HG03520 (cell line): ENCODE measurements at regions not wholly inside any gene's neighbourhood (a gene's known extent, or its start where the extent isn't known, plus 50 kb on each side); places are given as distances from the start of the nearest gene placed in this dataset.
"Not testable (repeated sequence)": the region's sequence is repeated elsewhere in the genome, so short reads cannot be mapped to it uniquely, and the experiment has no call there.

Experiments
- ATAC-seq: cut with Tn5 transposase; IDR thresholded peaks from one replicate; pipeline ENCODE4 v1.9.1; 2021; ENCODE audit warnings: mild to moderate bottlenecking, moderate library complexity; ENCODE audit not compliant: unreplicated experiment

DNA sequence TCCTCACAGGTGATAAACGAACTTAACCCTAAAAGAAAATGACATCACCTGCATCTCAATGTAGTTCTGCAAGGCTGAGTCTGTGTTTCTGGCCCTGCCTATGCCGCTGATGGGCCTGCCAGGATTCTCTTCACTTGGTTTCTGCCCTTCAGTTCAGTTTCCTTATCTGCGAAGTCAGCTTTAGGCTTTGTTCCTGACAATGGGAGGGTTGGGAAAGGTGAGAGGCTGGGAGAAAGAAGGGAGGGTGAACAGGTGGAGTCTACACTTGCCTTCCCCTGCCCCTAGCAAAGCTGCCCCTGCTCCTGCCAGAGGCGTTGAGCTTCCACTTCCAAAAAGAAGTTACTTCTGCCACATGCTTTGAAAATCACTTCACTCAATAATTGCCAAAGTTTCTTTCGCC, 124.0 kb upstream of the APCDD1 start:
- ATAC-seq = no peak

DNA sequence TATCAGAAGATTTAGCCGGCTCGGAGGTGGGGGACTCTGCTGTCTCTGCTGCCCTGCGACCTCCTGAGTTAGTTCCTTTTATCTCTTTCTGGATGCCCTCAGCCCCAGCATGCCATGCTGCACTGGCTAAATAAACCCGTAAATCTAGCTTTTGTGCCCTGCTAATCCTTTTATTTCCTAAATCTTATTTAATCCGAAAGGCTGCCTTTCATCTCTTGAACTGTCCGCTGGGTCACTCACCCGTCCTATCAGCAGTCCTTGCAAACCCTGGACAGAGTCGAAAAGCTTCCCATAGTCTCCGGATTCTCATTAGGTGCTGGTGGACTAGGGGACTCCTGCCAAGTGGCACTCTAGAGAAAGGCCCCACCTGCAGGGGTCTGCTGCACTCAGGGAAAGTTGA, 122.0 kb upstream of the APCDD1 start:
- ATAC-seq = no peak

DNA sequence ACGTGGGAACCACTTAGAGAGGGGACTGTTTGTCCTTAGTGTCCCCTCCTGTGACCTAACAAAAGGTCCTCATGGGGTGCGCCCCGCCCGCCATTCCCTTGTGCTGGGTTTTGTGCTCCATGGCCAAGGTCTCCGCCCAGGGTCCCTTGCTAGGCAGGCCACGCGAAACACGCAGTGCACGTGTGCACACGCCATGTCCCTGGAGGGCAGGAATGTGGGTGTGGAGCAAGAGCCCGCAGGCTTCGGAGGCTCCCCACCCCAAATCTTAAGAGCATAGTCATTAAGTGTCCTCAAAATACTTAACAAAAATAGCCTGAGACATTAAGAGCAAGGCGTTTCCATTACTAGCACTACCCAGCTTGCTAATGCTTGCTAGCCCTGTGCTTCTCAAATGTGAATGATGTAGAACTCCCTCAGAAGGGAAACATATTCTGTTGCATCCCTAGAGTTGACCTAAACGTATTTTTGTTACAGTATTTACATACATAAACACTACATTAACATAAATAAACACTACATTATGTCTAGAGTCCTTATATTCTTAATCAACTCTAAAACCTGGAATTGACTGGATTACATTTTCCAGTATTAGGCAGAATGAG, 117.6 kb upstream of the APCDD1 start:
- ATAC-seq = no peak

DNA sequence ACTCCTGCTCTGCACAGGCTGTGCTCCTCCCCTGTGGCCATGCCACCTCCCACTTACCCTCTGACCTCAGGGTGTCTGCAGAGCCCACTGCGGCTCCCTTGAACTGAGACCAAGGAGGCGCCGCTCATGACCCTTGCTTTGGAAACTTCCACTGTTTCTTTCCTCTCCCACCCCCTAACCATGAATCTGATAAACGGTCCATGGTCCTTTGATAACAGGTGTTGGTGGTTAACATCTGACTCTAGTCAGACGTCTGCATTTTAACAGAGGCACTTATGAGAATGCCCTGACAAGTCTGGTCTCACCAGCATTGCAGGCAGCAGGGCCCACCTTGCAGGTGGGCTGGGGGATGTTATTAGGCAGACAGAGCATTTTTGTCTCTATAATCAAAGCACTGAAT, 113.6 kb upstream of the APCDD1 start:
- no peak for ATAC-seq

DNA sequence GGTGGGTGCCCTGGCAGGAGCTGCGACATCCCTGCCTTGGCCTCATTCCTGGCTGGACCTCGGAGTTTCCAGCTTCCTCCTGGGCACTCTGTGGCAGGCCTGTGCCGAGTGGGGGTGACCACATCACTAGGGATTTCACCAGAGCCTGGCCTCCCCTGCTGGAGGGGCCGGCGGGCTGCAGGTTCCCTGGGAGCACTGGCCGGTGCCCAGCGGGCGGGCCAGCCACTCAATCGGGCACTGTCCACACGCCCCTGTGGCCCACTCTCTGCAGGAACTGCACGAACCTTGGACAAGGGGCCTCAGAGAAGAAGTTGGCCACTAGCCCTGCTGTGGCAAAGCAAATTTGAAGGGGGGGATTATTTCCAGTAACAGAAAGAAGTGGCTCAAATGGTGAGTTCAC, 110.7 kb upstream of the APCDD1 start:
- ATAC-seq = no peak

DNA sequence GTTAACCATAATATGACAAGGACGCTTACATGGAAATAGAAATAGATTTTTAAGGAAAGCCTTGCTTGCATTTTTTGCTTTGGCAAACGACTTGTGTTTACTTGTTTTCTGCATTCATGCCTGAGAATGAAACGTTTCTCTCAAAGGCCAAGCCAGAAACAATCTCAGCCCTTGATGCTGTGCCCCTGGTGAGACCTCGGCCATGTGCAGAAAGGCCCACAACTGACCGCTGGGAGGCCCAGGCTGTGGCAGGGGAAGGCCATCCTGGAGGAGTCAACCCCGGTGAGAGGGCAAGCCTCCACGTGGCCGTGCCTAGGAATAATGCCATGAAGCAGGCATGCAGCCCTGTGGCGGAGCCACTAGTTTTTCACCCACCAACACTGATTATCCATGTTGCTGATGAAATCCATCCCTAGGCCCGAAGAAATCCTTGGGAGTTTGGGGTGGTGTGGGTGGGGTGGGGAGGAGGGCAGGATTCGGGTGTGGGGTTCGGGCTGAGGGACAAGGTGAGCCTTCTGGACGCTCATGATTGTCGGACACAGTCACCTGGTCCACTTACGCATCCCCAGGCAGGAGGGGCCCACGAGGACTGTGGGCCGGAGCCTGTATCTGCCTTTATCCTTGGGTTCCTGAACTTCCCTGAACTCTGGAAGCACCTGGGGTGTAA, 107.6 kb upstream of the APCDD1 start:
- ATAC-seq = no peak

DNA sequence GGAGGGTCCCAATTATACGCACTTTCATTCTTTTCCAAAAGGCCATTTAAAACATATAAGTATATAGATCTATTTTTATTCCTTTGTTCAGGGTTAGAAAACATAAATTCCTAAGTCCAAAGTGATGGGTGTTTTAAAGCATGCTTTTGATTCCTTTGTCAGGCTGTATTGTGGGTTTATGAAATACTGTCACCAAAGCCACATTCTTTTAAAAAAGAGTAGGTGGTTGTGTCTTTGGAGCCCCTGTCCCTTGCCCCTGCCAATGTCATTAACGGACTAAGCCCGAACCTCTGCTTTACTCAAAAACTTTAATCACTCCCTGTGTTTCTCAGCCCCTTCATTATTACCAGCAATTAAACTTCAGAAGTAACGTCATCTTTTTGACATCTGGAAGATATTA, 104.9 kb upstream of the APCDD1 start:
- no peak for ATAC-seq

DNA sequence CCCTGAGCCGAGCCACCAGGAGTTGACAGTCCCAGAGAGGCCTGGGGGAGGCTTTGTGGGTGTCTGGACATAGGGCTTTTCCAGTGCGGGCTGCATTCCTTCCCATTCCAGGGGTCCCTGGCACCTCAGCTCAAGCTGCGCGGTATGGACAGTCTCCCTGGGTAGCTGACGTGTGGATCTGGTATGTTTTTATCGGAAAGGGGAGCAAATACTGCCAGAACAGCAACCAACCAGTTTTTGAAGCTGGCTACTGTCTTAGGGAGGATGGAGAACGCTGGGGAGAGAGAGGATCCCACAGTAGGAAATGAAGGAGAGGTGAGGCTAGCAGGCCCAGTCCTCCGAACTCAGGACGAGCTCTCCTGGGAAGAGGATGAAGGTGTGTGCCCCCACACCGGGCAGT, 103.8 kb upstream of the APCDD1 start:
- no peak for ATAC-seq

DNA sequence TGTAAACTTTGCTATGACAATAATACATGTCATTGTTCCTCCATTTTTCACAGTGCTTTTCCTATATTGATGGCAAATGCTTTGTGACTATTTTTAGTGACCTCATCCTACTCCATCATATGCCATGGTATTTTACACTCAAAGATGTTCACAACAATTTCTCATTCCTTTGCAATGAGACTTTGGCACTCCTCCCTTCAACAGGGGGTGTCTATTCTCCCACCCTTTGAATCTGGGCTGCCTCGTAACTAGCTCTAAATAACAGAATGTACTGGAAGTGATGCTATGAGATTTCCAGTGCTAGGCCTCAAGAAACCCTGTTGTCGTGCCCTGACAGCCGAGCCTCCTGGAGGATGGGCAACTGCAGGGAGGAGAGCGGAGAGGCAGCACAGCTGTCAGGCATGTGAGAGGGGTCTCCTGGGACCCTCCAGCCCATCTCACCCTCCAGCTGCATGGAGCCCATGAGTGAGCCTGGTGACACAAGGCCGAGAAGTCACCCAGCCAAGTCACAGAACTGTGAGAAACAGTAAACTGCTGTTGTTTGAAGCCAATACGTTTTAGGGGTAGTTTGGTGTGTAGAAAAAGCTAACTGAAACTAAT, 103.1 kb upstream of the APCDD1 start:
- ATAC-seq = no peak

DNA sequence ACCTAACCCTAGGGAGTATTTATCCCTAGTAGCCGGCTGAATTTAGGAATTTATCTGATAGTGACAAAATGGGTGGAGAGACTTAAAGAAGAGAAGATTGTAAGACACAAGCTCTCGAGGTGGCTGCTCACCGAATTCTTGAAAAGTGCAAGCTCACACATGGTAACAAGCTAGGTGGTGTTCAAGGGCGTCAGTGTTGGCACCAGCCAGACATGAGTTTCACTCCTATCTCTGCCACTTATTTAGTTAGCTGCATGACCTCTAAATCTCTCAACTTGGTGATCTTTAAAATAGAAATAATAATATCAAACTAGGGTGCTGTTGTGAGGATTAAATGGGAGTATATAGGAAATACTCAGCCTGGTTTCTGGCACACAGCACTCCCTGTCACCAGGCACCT, 102.6 kb upstream of the APCDD1 start:
- ATAC-seq = no peak

DNA sequence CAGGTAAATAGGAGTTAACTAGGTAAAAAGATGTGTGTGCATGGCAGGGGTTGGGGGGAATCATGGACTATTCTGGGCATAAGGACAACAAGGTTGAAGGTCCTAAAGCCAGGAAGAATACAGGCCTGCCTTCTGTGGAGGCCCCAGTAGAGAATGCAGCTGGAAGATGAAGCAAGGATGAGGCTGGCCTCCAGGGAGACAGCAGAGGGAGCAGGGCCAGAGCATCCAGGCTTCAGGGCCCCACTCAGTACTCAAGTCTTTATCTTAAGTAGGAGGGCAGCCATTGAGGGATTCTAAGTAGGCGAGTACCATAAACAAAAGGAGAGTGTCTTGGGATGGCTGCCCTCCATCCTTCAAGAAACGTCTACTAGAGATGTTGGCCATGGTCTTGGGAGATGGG, 101.8 kb upstream of the APCDD1 start:
- no peak for ATAC-seq

DNA sequence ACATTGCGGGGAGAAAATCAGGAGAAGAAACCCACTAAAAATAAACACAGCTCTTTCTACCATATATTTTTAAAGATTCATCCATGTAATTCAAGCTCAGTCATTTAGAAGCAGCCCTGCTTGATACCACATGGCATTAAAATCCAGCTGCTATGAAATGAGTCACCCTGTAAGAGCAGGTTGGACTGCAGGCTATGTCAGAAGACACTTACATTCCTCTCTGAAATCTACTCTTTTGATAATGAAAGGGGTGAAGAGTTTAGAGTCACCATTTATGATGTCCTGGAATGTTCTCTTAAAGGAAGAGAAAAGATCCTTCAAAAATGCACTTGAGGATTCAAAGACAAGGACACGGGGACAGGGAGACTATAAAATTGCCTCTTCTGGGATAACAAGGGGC, 100.6 kb upstream of the APCDD1 start:
- no peak for ATAC-seq

DNA sequence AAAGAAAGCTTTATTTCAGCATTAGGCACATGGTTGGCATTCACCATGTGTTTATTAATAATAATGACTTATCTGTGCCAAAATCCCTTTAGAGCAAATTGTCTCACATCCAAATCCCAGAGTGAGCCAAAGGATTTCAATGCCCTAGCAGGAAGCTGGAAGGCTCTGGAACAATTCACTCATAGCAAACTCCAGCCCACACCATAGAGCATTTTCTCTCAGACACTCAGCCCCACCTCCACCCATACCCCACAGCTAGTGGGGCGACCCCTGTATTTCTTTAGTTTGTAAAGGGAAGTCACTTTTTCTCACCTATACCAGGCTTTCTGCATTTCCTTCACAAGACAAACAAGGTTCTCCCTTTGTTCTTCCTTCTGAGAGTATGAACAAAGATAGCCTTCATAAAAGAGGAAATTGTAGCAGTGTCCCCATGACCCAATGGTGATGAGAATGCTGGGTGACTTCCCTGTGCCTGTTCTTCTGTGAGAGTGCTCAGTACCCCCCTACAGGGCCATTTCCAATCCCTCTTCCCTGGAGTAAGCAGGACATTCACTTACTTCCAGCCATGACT, 100.1 kb upstream of the APCDD1 start:
- no peak for ATAC-seq

DNA sequence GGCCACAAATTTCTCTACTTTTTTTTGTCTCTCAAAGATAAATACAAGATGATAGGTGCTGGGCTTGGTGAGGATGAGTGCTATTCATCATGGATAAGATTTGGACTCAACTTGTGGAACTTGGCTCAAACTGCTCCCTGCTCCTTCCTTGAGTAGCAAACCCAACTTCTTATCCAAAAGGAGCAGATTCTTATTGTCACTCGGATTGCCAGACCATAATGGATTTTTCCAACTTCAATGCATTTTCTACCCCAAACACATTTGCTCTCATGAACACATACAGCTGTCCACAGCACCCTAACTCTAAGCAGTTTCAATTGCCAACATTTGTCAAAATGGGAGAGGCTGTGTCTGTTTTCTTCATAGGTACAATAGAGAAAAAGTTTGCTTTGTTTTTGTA, 99.5 kb upstream of the APCDD1 start:
- no peak for ATAC-seq

DNA sequence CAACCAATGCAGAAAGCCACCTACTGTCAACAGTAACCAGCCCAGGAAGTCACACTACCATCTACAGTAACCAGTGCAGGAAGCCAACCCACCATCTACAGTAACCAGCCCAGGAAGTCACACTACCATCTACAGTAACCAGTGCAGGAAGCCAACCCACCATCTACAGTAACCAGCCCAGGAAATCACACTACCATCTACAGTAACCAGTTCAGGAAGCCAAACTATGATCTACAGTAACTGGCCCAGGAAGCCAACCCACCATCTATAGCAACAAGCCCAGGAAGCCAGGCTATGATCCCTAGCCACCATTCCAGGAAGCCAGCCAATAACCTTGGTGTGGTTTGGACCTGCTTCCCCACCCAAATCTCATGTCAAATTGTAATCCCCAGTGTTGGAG, 97.4 kb upstream of the APCDD1 start:
- not testable (repeated sequence) for ATAC-seq

DNA sequence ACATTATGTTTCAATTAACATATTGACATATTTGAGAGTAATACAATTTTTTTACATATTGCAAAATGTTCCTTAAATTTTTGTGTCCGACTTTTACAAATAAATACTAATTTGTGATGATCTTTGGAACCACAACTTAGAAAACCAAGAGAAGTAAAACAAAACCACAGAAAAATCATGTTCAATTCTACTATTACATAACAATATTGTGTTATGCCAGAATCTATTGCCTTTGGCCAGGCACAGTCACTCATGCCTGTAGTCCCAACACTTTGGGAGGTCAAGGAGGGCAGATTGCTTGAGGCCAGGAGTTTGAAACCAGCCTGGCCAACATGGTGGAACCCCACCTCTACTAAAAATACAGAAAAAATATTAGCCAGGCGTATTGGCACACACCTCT, 92.8 kb upstream of the APCDD1 start:
- ATAC-seq = no peak

DNA sequence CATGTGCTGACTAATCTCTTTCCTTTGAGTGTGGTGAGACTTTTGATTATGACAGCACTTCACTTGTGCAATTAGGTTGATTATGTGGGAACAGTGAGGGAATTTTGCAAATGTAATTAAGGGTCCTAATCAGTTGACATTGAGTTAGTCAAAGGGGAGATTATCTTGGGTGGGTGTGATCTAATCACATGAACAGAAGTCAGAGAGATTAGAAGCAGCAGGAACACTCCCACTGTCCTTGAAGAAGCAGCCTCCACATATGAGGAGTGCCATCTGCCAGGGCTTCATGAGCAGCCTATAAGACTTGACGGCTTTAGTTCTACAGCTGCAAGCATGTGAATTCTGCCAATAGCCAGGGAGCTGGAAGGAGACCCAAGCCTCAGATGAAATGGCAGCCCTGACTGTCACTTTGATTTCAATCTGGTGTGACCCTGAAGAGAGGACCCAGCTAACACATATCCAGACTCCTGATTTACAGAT, 89.4 kb upstream of the APCDD1 start:
- ATAC-seq = no peak

DNA sequence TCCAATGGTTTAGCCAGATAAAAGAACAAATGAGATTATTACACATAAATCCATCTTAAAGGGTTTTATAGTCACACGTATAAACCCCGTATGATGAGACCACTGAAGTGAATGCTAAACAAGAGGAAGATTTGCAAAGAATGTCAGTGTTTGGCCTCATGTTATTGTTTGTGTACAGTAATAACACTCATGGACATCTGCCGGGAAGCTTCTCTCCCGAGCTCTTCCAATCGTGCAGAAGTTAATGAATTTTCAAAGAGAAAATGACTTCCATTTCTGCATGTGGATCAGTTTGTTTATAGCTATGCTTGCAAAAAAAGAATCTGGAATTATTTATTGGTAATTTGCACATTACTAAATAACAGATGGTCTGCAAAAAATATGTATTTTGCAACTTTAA, 88.5 kb upstream of the APCDD1 start:
- no peak for ATAC-seq

DNA sequence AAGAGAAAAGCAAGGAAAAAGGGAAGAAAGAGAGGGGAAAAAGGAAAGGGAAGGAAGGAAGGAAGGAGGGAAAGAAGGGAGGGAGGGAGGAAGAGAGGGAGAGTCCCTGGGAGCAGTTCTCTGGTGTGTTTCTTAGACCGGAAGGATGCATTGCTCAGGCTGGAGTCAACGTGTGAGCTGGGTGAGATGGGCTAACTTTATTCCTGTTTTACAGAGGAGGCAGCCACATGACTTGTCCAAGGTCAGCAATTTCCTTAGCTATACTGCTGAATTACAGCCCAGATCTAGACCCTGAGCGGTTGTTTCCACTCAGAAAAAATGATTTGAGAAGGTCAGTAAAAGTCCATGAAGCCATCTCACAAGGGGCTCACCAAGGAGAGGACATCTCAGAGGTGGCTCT, 86.6 kb upstream of the APCDD1 start:
- ATAC-seq = no peak

DNA sequence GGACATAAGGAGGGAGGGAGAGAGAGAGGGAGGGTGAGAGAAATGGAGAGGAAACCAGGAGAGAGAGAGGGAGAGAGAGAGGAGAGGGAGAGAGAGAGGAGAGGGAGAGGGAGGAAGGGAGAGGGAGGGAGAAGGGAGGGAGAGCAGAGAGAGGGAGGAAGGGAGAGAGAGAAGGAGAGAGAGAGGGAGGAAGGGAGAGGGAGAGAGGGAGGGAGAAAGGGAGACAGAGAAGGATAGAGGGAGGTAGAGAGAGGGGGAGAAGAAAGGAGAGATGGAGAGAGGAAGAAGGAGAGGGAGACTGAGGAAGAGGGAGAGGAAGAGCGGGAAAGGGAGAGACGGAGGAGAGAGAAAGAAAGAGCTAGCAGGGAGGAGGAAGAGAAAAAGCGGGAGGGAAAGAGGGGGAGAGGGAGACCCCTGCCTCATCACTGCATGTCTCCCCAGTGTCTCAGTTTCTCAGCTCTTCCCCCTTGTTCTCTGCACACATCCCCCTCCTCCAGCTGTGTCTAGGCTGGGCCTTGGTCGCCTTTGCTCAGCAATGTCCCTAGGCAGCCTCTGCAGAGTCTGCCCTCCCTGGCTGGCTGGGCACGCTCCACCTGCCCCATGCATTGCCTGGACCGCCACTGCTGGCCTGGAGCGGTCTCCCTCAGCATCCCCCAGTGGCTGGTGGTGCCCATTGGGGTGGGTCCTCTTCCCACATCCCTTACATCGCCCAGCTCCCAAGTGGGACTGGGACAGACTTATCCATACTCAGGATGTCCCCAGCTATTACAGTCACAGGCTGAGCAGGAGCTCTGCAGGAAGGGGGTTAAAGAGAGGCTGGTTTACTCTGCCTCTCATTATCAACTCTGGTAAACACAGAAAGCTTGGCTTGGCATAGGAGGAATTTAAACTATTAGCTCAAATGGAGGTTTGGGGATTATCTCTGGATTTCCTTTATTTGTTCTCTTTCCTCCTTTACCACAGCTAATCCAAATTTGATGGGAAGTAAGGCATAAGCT, 85.7 kb upstream of the APCDD1 start:
- ATAC-seq = no peak

DNA sequence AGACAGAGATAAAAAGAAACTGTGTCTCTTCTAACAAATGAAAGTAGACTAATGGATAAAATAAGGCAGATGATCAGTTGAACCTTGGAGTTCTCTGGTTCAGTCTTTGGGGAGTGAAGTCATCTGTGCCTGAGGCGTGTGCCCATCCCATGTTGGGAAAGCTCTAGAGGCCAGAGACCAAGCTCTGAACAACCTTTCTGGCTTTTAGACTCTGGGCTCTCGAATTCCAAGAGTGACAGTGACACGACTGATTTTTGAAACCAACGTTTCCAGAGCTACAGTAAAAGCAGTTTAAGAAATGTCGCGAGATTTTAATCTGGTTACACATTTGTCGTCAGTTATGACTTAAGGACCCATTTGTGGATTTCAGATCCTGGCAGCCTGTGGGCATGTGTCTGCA, 83.7 kb upstream of the APCDD1 start:
- ATAC-seq = no peak
